Type B pancreatic cell (in vitro differentiated cells): ENCODE measurements at regions not wholly inside any gene's neighbourhood (a gene's known extent, or its start where the extent isn't known, plus 50 kb on each side); places are given as distances from the start of the nearest gene placed in this dataset.

Source experiments
- DNase-seq: peaks from one replicate; pipeline ENCODE4 v3.0.0; 2021; ENCODE audit warnings: mixed read lengths; ENCODE audit not compliant: unreplicated experiment; ENCODE audit errors: extremely low spot score
- H3K27ac Mint-ChIP-seq: 2 replicates; pipeline ENCODE4 v1.8.0; 2021; ENCODE audit warnings: mild to moderate bottlenecking, mixed read lengths
- H3K27me3 Mint-ChIP-seq: 2 replicates; pipeline ENCODE4 v1.8.0; 2021; ENCODE audit warnings: mixed read lengths
- H3K36me3 Mint-ChIP-seq: 2 replicates; pipeline ENCODE4 v1.8.0; 2021; ENCODE audit warnings: mixed read lengths
- H3K4me1 Mint-ChIP-seq: one replicate; pipeline ENCODE4 v1.8.0; 2021; ENCODE audit warnings: mixed read lengths; ENCODE audit not compliant: unreplicated experiment
- H3K4me3 Mint-ChIP-seq: 2 replicates; pipeline ENCODE4 v1.8.0; 2021; ENCODE audit warnings: mild to moderate bottlenecking, mixed read lengths
- H3K9me3 Mint-ChIP-seq: 2 replicates; pipeline ENCODE4 v1.8.0; 2021; ENCODE audit warnings: mixed read lengths
- CTCF ChIP-seq: fragments of 200-600 bp; sonication (generic); conservative IDR thresholded peaks from 2 replicates; pipeline ENCODE4 v1.5.0; 2021; ENCODE audit warnings: antibody characterized with exemption, mild to moderate bottlenecking

- H3K27me3 Mint-ChIP-seq, result no peaks in the 10 kb centered on the region
- no peaks in the 10 kb centered on the region for H3K9me3 Mint-ChIP-seq
- DNase-seq, result no peak
- TF ChIP-seq CTCF, result no peak
- no peak overlapping the region for H3K4me3 Mint-ChIP-seq
- no peaks in the 10 kb centered on the region for H3K36me3 Mint-ChIP-seq
- H3K27ac Mint-ChIP-seq, result no peak overlapping the region
- H3K4me1 Mint-ChIP-seq, result peaks cover 3% of the 10 kb centered on the region
Measured at GRCh38 chr18:41875094-41875780, 79.8 kb upstream of the PIK3C3 start.

GRCh38 chr18:41873730-41874129 is 81.3 kb upstream of the PIK3C3 start:
- TF ChIP-seq CTCF, result no peak
- H3K4me1 Mint-ChIP-seq, result peaks cover 7% of the 10 kb centered on the region
- H3K4me3 Mint-ChIP-seq, result no peak overlapping the region
- no peaks in the 10 kb centered on the region for H3K36me3 Mint-ChIP-seq
- no peak overlapping the region for H3K27ac Mint-ChIP-seq
- peaks cover 3% of the 10 kb centered on the region for H3K27me3 Mint-ChIP-seq
- no peaks in the 10 kb centered on the region for H3K9me3 Mint-ChIP-seq
- no peak for DNase-seq

GRCh38 chr18:41872206-41872605 is 82.8 kb upstream of the PIK3C3 start:
- Mint-ChIP-seq H3K4me3 (no peak overlapping the region), H3K9me3 (no peaks in the 10 kb centered on the region), H3K27ac (no peak overlapping the region), H3K4me1 (peaks cover 7% of the 10 kb centered on the region), H3K36me3 (no peaks in the 10 kb centered on the region), H3K27me3 (peaks cover 3% of the 10 kb centered on the region)
- DNase-seq, result no peak
- no peak for TF ChIP-seq CTCF

GRCh38 chr18:41871229-41872000 is 83.6 kb upstream of the PIK3C3 start:
- H3K4me1 Mint-ChIP-seq, result peaks cover 7% of the 10 kb centered on the region
- peaks cover 3% of the 10 kb centered on the region for H3K27me3 Mint-ChIP-seq
- H3K36me3 Mint-ChIP-seq, result no peaks in the 10 kb centered on the region
- H3K9me3 Mint-ChIP-seq, result no peaks in the 10 kb centered on the region
- H3K4me3 Mint-ChIP-seq, result no peak overlapping the region
- DNase-seq, result no peak
- TF ChIP-seq CTCF, result no peak
- no peak overlapping the region for H3K27ac Mint-ChIP-seq

- H3K4me3 Mint-ChIP-seq, result no peak overlapping the region
- H3K4me1 Mint-ChIP-seq, result peaks cover 7% of the 10 kb centered on the region
- DNase-seq, result no peak
- peaks cover 3% of the 10 kb centered on the region for H3K27me3 Mint-ChIP-seq
- no peak for TF ChIP-seq CTCF
- H3K9me3 Mint-ChIP-seq, result no peaks in the 10 kb centered on the region
- no peaks in the 10 kb centered on the region for H3K36me3 Mint-ChIP-seq
- H3K27ac Mint-ChIP-seq, result no peak overlapping the region
Measured at GRCh38 chr18:41870817-41871216, 84.2 kb upstream of the PIK3C3 start.
